Activated CD8-positive, alpha-beta memory T cell treated with anti-CD3 and anti-CD28 coated beads, Interleukin-2, amount 10 ng/mL, durations not matched to agents 7 days and 5 days (primary cell): ENCODE measurements at regions not wholly inside any gene's neighbourhood (a gene's known extent, or its start where the extent isn't known, plus 50 kb on each side); places are given as distances from the start of the nearest gene placed in this dataset.

ENCODE experiments used
- ATAC-seq: fragments of 150-1000 bp; cut with Tn5 transposase; one replicate; pipeline ENCODE4 v1.10.0; 2021; ENCODE audit warnings: moderate library complexity
- CTCF ChIA-PET: fragments of 350-600 bp; sonication (Branson Sonifier 250); formaldehyde crosslinking; loops from one replicate; lab custom pipeline; 2021; ENCODE audit warnings: antibody characterized with exemption; lab: Charles Lee
- DNase-seq: peaks from one replicate; pipeline ENCODE4 v3.0.0-alpha.2; 2020
- H3K27ac Mint-ChIP-seq: one replicate; pipeline ENCODE4 v1.8.0; 2021; ENCODE audit warnings: mild to moderate bottlenecking, mixed read lengths
- H3K27me3 Mint-ChIP-seq: one replicate; pipeline ENCODE4 v1.8.0; 2021; ENCODE audit warnings: mixed read lengths
- H3K36me3 Mint-ChIP-seq: one replicate; pipeline ENCODE4 v1.8.0; 2021; ENCODE audit warnings: mild to moderate bottlenecking, mixed read lengths
- H3K4me1 Mint-ChIP-seq: one replicate; pipeline ENCODE4 v1.8.0; 2021; ENCODE audit warnings: mixed read lengths
- H3K4me3 Mint-ChIP-seq: one replicate; pipeline ENCODE4 v1.8.0; 2021; ENCODE audit warnings: mild to moderate bottlenecking, moderate library complexity, mixed read lengths
- H3K9me3 Mint-ChIP-seq: one replicate; pipeline ENCODE4 v1.8.0; 2022; ENCODE audit warnings: low read depth, mixed read lengths

DNA sequence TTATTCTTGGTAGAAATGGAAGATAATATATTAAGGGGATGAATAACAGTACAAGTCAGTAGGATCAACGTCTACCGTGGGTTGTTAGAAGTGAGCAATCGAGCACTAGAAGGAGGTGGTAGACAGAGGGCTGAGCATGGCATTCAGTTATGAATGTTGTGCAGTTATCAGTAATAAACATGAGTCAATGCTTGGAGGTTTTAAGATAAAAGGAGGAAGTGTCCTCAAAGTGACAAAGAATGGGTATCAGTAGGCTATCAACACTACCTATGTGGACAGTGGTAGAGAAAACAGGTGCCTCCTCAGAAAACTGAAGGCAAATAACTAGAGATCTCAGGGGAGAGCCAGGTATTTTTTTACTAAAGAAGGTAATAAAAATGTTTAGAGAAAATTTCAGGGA, 1607.0 kb downstream of the PCDH9 start:
- Mint-ChIP-seq H3K9me3 (peaks cover 16% of the 10 kb centered on the region), H3K27me3 (no peaks in the 10 kb centered on the region), H3K36me3 (no peaks in the 10 kb centered on the region), H3K27ac (no peak overlapping the region), H3K4me3 (no peak overlapping the region), H3K4me1 (no peaks in the 10 kb centered on the region)
- ATAC-seq, result no peak
- CTCF ChIA-PET, result no interaction called here
- no peak for DNase-seq

DNA sequence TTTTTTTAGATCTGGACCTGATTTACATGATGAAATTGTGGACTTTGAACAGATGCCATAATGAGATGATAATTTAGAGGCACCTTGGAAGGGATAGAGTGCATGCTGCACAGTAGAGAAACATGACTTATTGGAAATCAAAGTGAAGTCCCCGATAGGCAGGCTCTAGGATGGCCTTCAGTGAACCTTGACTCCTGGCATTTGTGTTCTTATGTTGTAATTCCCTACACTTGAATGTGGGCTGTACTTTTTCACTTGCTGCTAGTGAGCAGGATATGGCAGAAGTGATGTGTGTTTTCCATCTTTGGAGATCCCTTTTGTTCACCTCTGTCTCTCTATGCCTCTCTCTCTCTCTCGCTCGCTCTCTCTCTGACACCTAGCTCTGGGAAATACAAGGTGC, 1614.6 kb downstream of the PCDH9 start:
- Mint-ChIP-seq H3K36me3 (no peaks in the 10 kb centered on the region), H3K4me3 (no peak overlapping the region), H3K27me3 (no peaks in the 10 kb centered on the region), H3K9me3 (peaks cover 13% of the 10 kb centered on the region), H3K27ac (no peak overlapping the region), H3K4me1 (no peaks in the 10 kb centered on the region)
- DNase-seq (no peak), ATAC-seq (no peak)
- CTCF ChIA-PET, result no interaction called here

DNA sequence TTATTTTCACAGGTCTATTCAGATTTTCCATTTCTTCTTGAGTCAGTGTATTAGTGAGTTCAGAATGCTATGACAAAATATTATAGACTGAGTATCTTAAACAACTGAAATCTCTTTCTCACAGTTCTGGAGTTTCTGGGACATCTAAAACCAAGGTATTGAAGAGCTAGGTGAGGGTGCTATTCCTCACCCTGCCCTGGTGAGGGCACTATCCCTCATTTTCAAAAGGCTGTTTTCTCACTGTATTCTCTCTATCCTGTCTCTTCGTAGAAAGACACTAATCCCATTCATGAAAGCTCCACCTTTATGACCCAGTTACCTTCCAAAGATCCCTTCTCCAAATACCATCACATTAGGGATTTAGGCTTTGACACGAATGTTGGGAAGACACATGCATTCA, 1617.1 kb downstream of the PCDH9 start:
- Mint-ChIP-seq H3K9me3 (peaks cover 15% of the 10 kb centered on the region), H3K27ac (no peak overlapping the region), H3K4me3 (no peak overlapping the region), H3K4me1 (no peaks in the 10 kb centered on the region), H3K36me3 (no peaks in the 10 kb centered on the region), H3K27me3 (no peaks in the 10 kb centered on the region)
- ATAC-seq (no peak), DNase-seq (no peak)
- CTCF ChIA-PET, result no interaction called here

DNA sequence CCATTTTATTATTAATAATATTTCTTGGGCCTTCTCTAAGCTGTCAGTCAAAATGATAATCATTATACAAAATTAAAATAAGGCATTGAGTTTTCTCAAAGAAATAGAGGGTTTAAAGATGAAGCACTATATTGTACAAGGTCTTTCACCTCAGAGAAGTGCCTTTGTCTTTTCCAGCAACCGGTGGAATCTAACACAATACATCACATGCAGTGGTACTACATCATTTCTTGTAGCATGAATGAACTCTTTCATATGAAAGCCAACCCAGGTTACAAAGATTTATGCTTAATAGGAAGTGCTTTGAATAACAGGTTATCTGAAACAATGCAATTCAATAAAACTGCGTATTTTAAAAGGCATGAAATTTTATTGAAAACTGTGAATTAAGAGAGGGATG, 1620.8 kb downstream of the PCDH9 start:
- ATAC-seq (no peak), DNase-seq (no peak)
- H3K36me3 Mint-ChIP-seq, result no peaks in the 10 kb centered on the region
- CTCF ChIA-PET, result no interaction called here
- no peak overlapping the region for H3K4me3 Mint-ChIP-seq
- no peaks in the 10 kb centered on the region for H3K4me1 Mint-ChIP-seq
- no peak overlapping the region for H3K27ac Mint-ChIP-seq
- H3K27me3 Mint-ChIP-seq, result no peaks in the 10 kb centered on the region
- H3K9me3 Mint-ChIP-seq, result peaks cover 14% of the 10 kb centered on the region

DNA sequence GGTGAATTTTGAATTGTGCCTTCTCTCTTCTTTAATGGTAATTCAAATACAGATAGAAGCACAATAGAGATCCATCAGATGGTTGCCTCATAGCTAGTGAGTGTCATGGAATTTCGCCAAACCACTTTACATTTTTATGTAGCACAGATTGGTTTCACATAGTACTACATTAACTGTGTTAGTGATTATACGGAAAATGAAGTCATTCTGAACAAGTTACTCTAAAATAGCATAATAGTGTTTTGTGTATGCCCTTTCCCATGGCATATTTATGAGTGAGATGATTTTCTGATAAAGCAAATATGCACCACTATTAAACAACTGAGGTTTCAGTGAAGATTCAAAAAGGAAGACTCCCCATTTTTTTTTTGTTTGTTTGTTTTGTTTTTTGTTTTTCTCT, 1623.5 kb downstream of the PCDH9 start:
- CTCF ChIA-PET, result no interaction called here
- DNase-seq (no peak), ATAC-seq (no peak)
- H3K4me3 Mint-ChIP-seq, result no peak overlapping the region
- H3K27ac Mint-ChIP-seq, result no peak overlapping the region
- no peaks in the 10 kb centered on the region for H3K36me3 Mint-ChIP-seq
- peaks cover 13% of the 10 kb centered on the region for H3K9me3 Mint-ChIP-seq
- H3K27me3 Mint-ChIP-seq, result no peaks in the 10 kb centered on the region
- no peaks in the 10 kb centered on the region for H3K4me1 Mint-ChIP-seq

DNA sequence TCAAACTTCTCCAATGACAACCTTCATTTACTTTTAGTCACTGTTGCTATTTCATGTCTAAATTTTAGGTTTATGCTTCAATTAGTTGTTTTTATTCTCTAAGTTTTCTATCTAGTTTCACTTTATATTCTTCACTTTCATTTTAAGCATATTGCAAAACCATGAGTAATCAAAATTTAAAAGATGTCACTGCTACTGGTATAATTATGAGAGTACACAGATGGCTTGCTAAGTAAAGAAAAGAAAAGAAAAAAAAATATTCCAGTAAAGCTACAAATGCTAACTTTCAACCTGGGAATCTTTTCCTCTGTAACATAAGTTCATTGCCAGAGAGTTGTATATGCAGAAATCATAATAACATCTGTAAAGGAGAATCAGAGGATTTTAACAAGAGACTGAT, 1624.7 kb downstream of the PCDH9 start:
- Mint-ChIP-seq H3K4me3 (no peak overlapping the region), H3K27ac (no peak overlapping the region), H3K9me3 (peaks cover 11% of the 10 kb centered on the region), H3K36me3 (no peaks in the 10 kb centered on the region), H3K4me1 (no peaks in the 10 kb centered on the region), H3K27me3 (no peaks in the 10 kb centered on the region)
- no peak for DNase-seq
- ATAC-seq, result no peak
- CTCF ChIA-PET, result no interaction called here

DNA sequence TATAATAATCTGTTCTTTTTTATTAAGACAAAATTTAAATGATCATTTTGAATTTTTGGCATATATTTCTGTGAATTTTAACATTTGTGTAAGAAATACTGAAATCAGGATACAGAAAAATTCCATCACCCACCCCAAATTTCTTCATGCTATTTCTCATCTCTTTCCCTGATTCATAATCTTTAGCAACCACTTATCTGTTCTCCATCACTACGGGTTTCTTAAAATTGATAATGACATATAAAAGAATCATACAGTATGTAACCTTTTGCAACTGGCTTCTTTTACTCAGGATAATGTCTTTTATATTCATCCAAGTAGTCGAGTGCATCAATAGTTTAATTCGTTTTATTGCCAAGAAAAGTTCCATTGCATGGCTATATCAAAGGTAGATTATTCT, 1627.0 kb downstream of the PCDH9 start:
- CTCF ChIA-PET, result no interaction called here
- Mint-ChIP-seq H3K4me1 (no peaks in the 10 kb centered on the region), H3K9me3 (peaks cover 7% of the 10 kb centered on the region), H3K27ac (no peak overlapping the region), H3K4me3 (no peak overlapping the region), H3K27me3 (no peaks in the 10 kb centered on the region), H3K36me3 (no peaks in the 10 kb centered on the region)
- ATAC-seq (no peak), DNase-seq (no peak)

DNA sequence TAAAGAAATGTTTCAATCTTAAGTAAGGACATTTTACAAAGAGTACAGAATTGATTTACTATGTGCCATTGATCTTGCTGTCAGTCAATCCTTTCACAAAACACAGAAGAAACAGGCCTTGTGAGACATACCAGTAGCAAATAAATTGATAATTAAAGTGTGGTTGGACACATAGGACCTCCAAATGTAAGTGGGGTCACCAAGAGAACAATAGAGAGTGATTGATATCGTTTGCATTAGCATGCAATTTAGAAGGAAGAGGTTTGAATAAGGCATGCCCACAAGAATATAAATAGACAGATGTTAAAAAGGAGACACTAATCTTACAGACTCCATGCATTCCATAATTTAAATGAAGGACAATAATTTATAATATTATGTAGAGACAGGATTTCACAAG, 1628.3 kb downstream of the PCDH9 start:
- H3K36me3 Mint-ChIP-seq, result no peaks in the 10 kb centered on the region
- H3K27ac Mint-ChIP-seq, result no peak overlapping the region
- H3K4me1 Mint-ChIP-seq, result no peaks in the 10 kb centered on the region
- ATAC-seq (no peak), DNase-seq (no peak)
- H3K4me3 Mint-ChIP-seq, result no peak overlapping the region
- H3K27me3 Mint-ChIP-seq, result no peaks in the 10 kb centered on the region
- H3K9me3 Mint-ChIP-seq, result peaks cover 3% of the 10 kb centered on the region
- CTCF ChIA-PET, result no interaction called here

DNA sequence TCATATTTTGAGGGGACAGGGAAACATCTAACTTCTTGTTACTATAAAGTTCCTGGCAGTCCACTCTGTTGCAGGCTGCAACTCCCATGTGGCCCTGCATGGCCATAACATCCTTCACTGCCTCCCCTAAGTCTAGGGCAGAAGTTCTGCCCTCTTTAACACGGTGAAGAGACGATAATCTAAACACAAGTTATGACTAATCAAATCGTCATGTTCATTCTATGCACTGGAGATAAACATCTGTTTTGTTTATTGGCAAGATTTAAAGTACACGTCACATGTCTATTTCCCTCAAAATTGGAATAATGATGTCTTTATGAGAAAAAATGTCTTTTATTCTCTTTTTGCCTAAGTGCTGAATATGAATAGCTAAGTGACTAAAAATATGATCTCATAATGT, 1629.4 kb downstream of the PCDH9 start:
- no peaks in the 10 kb centered on the region for H3K27me3 Mint-ChIP-seq
- ATAC-seq, result no peak
- H3K36me3 Mint-ChIP-seq, result no peaks in the 10 kb centered on the region
- no peak overlapping the region for H3K4me3 Mint-ChIP-seq
- no peaks in the 10 kb centered on the region for H3K4me1 Mint-ChIP-seq
- CTCF ChIA-PET, result no interaction called here
- DNase-seq, result no peak
- peaks cover 3% of the 10 kb centered on the region for H3K9me3 Mint-ChIP-seq
- H3K27ac Mint-ChIP-seq, result no peak overlapping the region

DNA sequence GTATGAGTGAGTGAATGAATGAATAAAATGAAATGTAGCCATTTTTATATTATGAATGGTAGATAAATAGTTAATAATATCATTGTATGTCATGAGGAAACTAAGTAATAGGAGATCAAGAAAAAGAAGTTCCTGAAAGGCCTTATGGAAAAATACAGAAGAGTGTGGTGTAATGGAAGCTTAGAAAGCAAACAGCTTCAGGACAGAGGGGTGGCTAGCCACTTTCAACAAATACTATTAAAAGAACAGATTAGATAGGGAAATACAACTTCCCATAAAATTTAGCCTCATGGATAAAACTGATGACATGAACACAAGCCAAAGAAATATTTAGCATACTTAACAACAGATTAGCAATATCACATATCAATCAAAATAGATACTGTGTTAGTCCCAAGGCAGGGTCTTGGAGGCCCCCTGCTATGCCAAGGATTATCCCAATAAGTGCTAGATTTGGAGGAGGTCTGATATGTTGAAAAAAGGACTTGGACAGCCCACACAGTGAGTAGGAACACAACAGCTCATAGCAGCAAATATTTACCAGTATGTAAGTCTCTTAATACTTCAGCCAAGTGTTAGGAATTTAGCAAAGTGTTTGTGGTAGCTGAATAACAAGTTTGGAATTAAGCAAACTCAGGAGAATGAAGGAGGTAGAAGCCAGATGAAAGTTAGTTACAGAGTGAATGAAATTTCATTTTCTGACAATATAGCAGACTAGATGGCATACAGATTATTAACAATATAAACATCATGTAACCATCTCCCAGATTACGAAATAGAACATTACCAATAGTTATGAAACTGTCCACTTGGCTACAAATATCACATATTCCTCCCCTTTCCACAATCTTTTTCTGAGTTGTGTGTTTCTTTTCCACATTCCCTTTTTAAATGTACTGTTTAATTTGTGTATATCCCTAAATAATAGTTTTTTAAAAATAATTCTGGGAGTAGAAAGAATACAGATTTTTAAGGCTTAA, 1632.0 kb downstream of the PCDH9 start:
- CTCF ChIA-PET, result no interaction called here
- no peaks in the 10 kb centered on the region for H3K27me3 Mint-ChIP-seq
- ATAC-seq, result no peak

DNA sequence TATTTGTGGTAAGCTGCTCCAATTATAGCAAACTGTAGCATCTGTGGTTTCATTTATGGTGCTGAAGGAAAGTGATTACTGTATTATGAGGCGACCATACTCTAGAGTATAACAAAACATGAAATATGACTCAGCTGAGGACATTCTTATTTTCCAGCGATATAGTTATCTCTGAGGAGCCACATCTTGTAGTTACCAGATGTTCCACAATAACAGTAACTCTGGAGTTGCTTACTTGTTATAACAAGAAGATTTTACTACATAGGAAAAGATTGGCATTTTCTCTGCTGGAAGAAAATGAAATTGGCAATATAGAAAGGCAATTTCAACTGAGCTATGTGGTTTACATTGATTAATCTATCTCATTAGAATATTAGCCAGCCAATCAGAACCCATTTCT, 1634.2 kb downstream of the PCDH9 start:
- Mint-ChIP-seq H3K27me3 (no peaks in the 10 kb centered on the region), H3K9me3 (peaks cover 2% of the 10 kb centered on the region), H3K4me1 (no peaks in the 10 kb centered on the region), H3K4me3 (no peak overlapping the region), H3K36me3 (no peaks in the 10 kb centered on the region), H3K27ac (no peak overlapping the region)
- ATAC-seq (no peak), DNase-seq (no peak)
- CTCF ChIA-PET, result no interaction called here

More for the DNA sequence above, 1632.0 kb downstream of the PCDH9 start:
- no peaks in the 10 kb centered on the region for H3K36me3 Mint-ChIP-seq
- H3K4me1 Mint-ChIP-seq, result no peaks in the 10 kb centered on the region
- peaks cover 3% of the 10 kb centered on the region for H3K9me3 Mint-ChIP-seq
- no peak overlapping the region for H3K27ac Mint-ChIP-seq
- no peak for DNase-seq
- no peak overlapping the region for H3K4me3 Mint-ChIP-seq

DNA sequence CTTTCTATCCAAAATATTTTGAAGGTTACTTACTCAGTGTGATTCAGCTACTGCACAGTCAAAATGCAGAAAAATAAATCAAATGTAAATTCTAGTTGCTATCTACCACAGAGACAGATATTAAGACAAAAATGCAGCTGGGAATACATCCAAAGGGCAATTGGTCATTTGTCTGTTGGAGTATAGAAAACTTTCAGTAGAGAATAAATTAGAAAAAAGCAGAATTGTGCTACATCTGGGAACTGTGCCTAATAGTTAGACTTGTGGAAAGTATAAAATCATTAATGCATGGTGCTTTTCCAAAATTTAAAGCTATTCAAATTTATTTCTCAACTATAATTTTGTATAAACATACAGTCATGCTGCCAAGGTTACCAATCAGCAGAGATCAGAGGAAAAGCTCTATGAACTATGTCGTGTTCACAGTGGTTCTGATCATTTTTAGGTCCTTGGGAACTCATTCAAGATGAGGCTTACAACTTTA, 1635.8 kb downstream of the PCDH9 start:
- CTCF ChIA-PET, result no interaction called here
- no peaks in the 10 kb centered on the region for H3K36me3 Mint-ChIP-seq
- no peak overlapping the region for H3K4me3 Mint-ChIP-seq
- H3K4me1 Mint-ChIP-seq, result no peaks in the 10 kb centered on the region
- no peak for DNase-seq
- H3K27me3 Mint-ChIP-seq, result no peaks in the 10 kb centered on the region
- no peak overlapping the region for H3K27ac Mint-ChIP-seq
- ATAC-seq, result no peak
- H3K9me3 Mint-ChIP-seq, result peaks cover 8% of the 10 kb centered on the region

DNA sequence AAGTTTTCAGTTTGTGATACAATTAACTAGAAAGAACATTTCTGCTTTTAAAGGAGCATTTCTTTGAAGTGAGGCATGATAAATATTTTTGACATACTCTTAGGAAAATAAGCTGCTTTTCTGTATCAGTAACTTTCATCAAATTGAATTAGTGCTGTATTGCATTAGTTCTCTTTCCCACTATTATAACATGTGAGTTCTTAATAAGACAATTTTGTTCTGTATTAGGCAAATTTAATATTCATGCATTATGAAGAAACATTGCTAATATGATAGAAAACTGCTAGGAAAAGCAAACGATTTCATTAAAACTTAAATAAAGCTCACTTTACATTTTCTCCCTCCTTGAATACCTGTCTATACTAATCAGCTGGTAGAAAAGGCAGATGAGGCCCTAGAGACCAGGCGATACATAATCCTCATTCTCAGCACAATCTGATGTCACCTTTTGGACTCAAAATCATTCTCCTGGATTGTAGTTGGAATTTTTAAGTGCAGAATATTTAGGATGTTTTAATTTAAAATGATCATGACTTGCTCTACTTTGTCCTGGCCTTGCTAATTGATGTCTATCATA, 1636.8 kb downstream of the PCDH9 start:
- Mint-ChIP-seq H3K36me3 (no peaks in the 10 kb centered on the region), H3K4me1 (no peaks in the 10 kb centered on the region), H3K9me3 (peaks cover 8% of the 10 kb centered on the region), H3K4me3 (no peak overlapping the region), H3K27me3 (no peaks in the 10 kb centered on the region), H3K27ac (no peak overlapping the region)
- ATAC-seq (no peak), DNase-seq (no peak)
- CTCF ChIA-PET, result no interaction called here

DNA sequence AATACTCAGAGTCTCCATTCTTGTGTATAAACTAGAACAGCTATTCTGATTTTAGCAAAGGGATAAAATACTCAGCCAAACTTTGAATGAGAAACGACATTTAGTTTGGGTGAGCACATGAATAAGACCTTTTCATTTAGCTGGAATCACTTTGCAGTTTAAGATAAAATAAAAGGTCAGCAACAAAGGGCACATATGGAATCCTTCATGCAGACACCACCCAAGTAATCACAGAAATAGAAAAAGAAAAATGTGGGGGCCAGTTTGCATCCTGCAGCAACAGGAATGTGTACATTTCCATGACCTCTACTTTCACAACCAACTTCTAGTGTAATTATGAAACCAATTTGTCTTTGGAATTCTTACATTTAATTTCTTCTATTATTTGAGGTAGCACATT, 1637.4 kb downstream of the PCDH9 start:
- H3K27ac Mint-ChIP-seq, result no peak overlapping the region
- peaks cover 10% of the 10 kb centered on the region for H3K9me3 Mint-ChIP-seq
- H3K27me3 Mint-ChIP-seq, result no peaks in the 10 kb centered on the region
- no peaks in the 10 kb centered on the region for H3K4me1 Mint-ChIP-seq
- no peak for DNase-seq
- no peak overlapping the region for H3K4me3 Mint-ChIP-seq
- CTCF ChIA-PET, result no interaction called here
- ATAC-seq, result no peak
- no peaks in the 10 kb centered on the region for H3K36me3 Mint-ChIP-seq
